Body of pancreas (tissue), 4 donors: ENCODE measurements at regions not wholly inside any gene's neighbourhood (a gene's known extent, or its start where the extent isn't known, plus 50 kb on each side); places are given as distances from the start of the nearest gene placed in this dataset.

Experiments used
- CTCF ChIP-seq, 7 experiments: fragments of 450-650 bp in 4 of 7; fragments of 200-600 bp in 3 of 7; sonication (generic) in 3 of 7; IDR thresholded peaks; one replicate each; pipeline ENCODE4 v1.5.1; 2016 to 2019; ENCODE audit warnings: antibody characterized with exemption in 7 of 7
- POLR2A ChIP-seq, 3 donors: fragments of 450-650 bp; IDR thresholded peaks; one replicate each; pipeline ENCODE4 v1.6.1; 2016; ENCODE audit warnings: antibody characterized with exemption in 3 of 3, mild to moderate bottlenecking in 2 of 3

DNA sequence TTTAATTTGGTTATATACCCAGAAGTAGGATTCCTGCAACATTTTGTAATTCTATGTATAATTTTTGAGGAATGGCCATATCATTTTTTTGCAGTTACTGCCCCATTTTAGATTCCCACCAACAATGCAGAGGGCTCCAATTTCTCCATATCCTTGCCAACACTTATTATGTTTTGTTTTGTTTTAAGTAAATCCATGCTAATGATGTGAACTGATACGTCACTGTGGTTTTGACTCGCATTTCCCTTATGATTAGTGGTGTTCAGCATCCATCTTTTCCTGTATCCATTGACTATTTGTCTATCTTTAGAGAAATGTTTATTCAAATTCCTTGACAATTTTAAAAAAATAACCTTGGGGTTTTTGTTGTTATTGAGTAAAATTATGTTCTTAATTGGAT lies 826.4 kb downstream of the CDH11 start:
- TF ChIP-seq POLR2A (IDR thresholded peaks at IDR 0.05) = no peak
- TF ChIP-seq CTCF (IDR thresholded peaks at IDR 0.05) = no peak
